GM18861 (cell line): ENCODE measurements at regions not wholly inside any gene's neighbourhood (a gene's known extent, or its start where the extent isn't known, plus 50 kb on each side); places are given as distances from the start of the nearest gene placed in this dataset.

Experiments
- ATAC-seq: cut with Tn5 transposase; IDR thresholded peaks from one replicate; pipeline ENCODE4 v1.9.1; 2021; ENCODE audit not compliant: unreplicated experiment

- no peak for ATAC-seq
Observed at GRCh38 chr4:20351360-20352162, 99.9 kb downstream of the SLIT2 start.

- ATAC-seq = no peak
Observed at GRCh38 chr4:20352163-20352431, 100.4 kb downstream of the SLIT2 start.

GRCh38 chr4:20353646-20354045 is 101.9 kb downstream of the SLIT2 start:
- no peak for ATAC-seq

GRCh38 chr4:20354120-20354519 is 102.4 kb downstream of the SLIT2 start:
- ATAC-seq = no peak

- no peak for ATAC-seq
Observed at GRCh38 chr4:20356565-20356964, 104.9 kb downstream of the SLIT2 start.

GRCh38 chr4:20358110-20358509 is 106.4 kb downstream of the SLIT2 start:
- no peak for ATAC-seq

- ATAC-seq = peak; percentile 91
Observed at GRCh38 chr4:20359692-20360091, 108.0 kb downstream of the SLIT2 start.

- no peak for ATAC-seq
Observed at GRCh38 chr4:20362148-20362547, 110.4 kb downstream of the SLIT2 start.

- ATAC-seq = no peak
Observed at GRCh38 chr4:20364969-20365368, 113.3 kb downstream of the SLIT2 start.

GRCh38 chr4:20367446-20367845 is 115.7 kb downstream of the SLIT2 start:
- ATAC-seq = no peak

- no peak for ATAC-seq
Observed at GRCh38 chr4:20368926-20369325, 117.2 kb downstream of the SLIT2 start.

- ATAC-seq = no peak
Observed at GRCh38 chr4:20370274-20370673, 118.6 kb downstream of the SLIT2 start.

GRCh38 chr4:20376070-20376469 is 124.4 kb downstream of the SLIT2 start:
- ATAC-seq = no peak

GRCh38 chr4:20378181-20378580 is 126.5 kb downstream of the SLIT2 start:
- no peak for ATAC-seq

- ATAC-seq = no peak
Observed at GRCh38 chr4:20381005-20381404, 129.3 kb downstream of the SLIT2 start.

GRCh38 chr4:20383283-20383682 is 131.6 kb downstream of the SLIT2 start:
- no peak for ATAC-seq

- no peak for ATAC-seq
Observed at GRCh38 chr4:20383969-20384368, 132.3 kb downstream of the SLIT2 start.

GRCh38 chr4:20384456-20384855 is 132.8 kb downstream of the SLIT2 start:
- no peak for ATAC-seq

- ATAC-seq = no peak
Observed at GRCh38 chr4:20386001-20386740, 134.5 kb downstream of the SLIT2 start.

GRCh38 chr4:20386906-20387305 is 135.2 kb downstream of the SLIT2 start:
- ATAC-seq = no peak

GRCh38 chr4:20391198-20391597 is 139.5 kb downstream of the SLIT2 start:
- ATAC-seq = no peak

GRCh38 chr4:20391912-20392311 is 140.2 kb downstream of the SLIT2 start:
- ATAC-seq = no peak
